Endodermal cell (in vitro differentiated cells): ENCODE measurements at regions not wholly inside any gene's neighbourhood (a gene's known extent, or its start where the extent isn't known, plus 50 kb on each side); places are given as distances from the start of the nearest gene placed in this dataset.

Experiments
- DNase-seq: peaks from one replicate; pipeline ENCODE4 v3.0.0-alpha.2; 2017
- H3K27ac ChIP-seq: 2 replicates; pipeline ENCODE4 v1.5.1; 2013; ENCODE audit warnings: mild to moderate bottlenecking, low read depth, low read length, moderate library complexity
- H3K27me3 ChIP-seq: 2 replicates; pipeline ENCODE4 v1.6.1; 2013; ENCODE audit warnings: mild to moderate bottlenecking, low read length, moderate library complexity; ENCODE audit not compliant: insufficient read depth, control insufficient read depth, poor library complexity, severe bottlenecking
- H3K36me3 ChIP-seq: 2 replicates; pipeline ENCODE4 v1.7.0; 2013; ENCODE audit warnings: mild to moderate bottlenecking, low read length, moderate library complexity; ENCODE audit not compliant: control insufficient read depth, insufficient read depth
- H3K4me1 ChIP-seq: one replicate; pipeline ENCODE4 v1.7.0; 2013; ENCODE audit warnings: low read length; ENCODE audit not compliant: control insufficient read depth, insufficient read depth
- H3K4me3 ChIP-seq: 2 replicates; pipeline ENCODE4 v1.5.1; 2013; ENCODE audit warnings: mild to moderate bottlenecking, low read length, moderate library complexity
- H3K9ac ChIP-seq: 2 replicates; pipeline ENCODE4 v1.6.1; 2013; ENCODE audit warnings: mild to moderate bottlenecking, low read length, moderate library complexity; ENCODE audit not compliant: poor library complexity, severe bottlenecking; ENCODE audit errors: extremely low read depth
- H3K9me3 ChIP-seq: 2 replicates; pipeline ENCODE4 v1.6.1; 2013; ENCODE audit warnings: mild to moderate bottlenecking, low read length, moderate library complexity; ENCODE audit not compliant: control insufficient read depth
- H3K27ac Mint-ChIP-seq: 2 replicates; pipeline ENCODE4 v1.8.0; 2020; ENCODE audit warnings: mixed read lengths
- H3K27me3 Mint-ChIP-seq: 2 replicates; pipeline ENCODE4 v1.8.0; 2021; ENCODE audit warnings: mild to moderate bottlenecking, mixed read lengths; ENCODE audit not compliant: insufficient read depth
- H3K36me3 Mint-ChIP-seq: 2 replicates; pipeline ENCODE4 v1.8.0; 2020; ENCODE audit warnings: low read depth, mixed read lengths
- H3K4me1 Mint-ChIP-seq: 2 replicates; pipeline ENCODE4 v1.8.0; 2020; ENCODE audit warnings: mixed read lengths
- H3K4me3 Mint-ChIP-seq: 2 replicates; pipeline ENCODE4 v1.8.0; 2020; ENCODE audit warnings: mild to moderate bottlenecking, moderate library complexity, mixed read lengths
- H3K9me3 Mint-ChIP-seq: 2 replicates; pipeline ENCODE4 v1.8.0; 2020; ENCODE audit warnings: mild to moderate bottlenecking, mixed read lengths
- WGBS, 2 experiments: methylation state at CpG; one replicate each; pipeline versions ENCODE4 v1.1.5 to v1.1.7; 2013; ENCODE audit warnings: missing lambda C conversion rate in 2 of 2, mixed read lengths in 1 of 2; ENCODE audit not compliant: insufficient coverage in 1 of 2, insufficient read length in 1 of 2; 5-methylcytosine and 5-hydroxymethylcytosine counted together
- TF ChIP-seq, protein P1 (sequence below): fragments of 200-600 bp; sonication (generic); conservative IDR thresholded peaks from 2 replicates; pipeline ENCODE4 v1.5.0; 2021; ENCODE audit warnings: antibody characterized with exemption, mild to moderate bottlenecking

GRCh38 chr2:192560326-192560725, 365.6 kb upstream of the TMEFF2 start:
- no peak overlapping the region for H3K27ac ChIP-seq
- no peak overlapping the region for H3K4me3 Mint-ChIP-seq
- H3K9me3 Mint-ChIP-seq: no peaks in the 10 kb centered on the region
- H3K9ac ChIP-seq: no peak overlapping the region
- WGBS, 2 experiments: 100% methylated on average over 1 of the region's 1 CpG; no CpG with 5 or more reads in 1 of the 2 experiments
- H3K4me1 ChIP-seq: no peaks in the 10 kb centered on the region
- no peak for DNase-seq
- H3K27ac Mint-ChIP-seq: no peak overlapping the region
- H3K27me3 Mint-ChIP-seq: no peaks in the 10 kb centered on the region
- H3K27me3 ChIP-seq: no peaks in the 10 kb centered on the region
- H3K36me3 ChIP-seq: no peaks in the 10 kb centered on the region
- H3K4me1 Mint-ChIP-seq: no peaks in the 10 kb centered on the region
- no peaks in the 10 kb centered on the region for H3K36me3 Mint-ChIP-seq
- no peak overlapping the region for H3K4me3 ChIP-seq
- H3K9me3 ChIP-seq: no peaks in the 10 kb centered on the region
- TF ChIP-seq, protein P1, sequence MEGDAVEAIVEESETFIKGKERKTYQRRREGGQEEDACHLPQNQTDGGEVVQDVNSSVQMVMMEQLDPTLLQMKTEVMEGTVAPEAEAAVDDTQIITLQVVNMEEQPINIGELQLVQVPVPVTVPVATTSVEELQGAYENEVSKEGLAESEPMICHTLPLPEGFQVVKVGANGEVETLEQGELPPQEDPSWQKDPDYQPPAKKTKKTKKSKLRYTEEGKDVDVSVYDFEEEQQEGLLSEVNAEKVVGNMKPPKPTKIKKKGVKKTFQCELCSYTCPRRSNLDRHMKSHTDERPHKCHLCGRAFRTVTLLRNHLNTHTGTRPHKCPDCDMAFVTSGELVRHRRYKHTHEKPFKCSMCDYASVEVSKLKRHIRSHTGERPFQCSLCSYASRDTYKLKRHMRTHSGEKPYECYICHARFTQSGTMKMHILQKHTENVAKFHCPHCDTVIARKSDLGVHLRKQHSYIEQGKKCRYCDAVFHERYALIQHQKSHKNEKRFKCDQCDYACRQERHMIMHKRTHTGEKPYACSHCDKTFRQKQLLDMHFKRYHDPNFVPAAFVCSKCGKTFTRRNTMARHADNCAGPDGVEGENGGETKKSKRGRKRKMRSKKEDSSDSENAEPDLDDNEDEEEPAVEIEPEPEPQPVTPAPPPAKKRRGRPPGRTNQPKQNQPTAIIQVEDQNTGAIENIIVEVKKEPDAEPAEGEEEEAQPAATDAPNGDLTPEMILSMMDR: no peak

DNA sequence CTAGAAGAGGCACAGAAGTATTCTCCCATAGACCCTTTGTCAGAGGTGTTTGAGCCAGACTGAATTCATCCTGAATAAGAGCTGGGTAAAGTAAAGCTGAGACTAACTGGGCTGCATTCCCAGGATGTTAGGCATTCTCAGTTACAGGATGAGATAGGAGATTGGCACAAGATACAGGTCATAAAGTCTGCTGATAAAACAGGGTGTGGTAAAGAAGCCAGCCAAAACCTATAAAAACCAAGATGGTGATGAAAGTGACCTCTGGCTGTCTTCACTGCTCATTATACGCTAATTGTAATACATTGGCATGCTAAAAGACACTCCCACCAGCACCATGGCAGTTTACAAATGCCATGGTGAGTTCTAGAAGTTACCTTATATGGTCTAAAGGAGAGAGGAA, 364.9 kb upstream of the TMEFF2 start:
- Histone ChIP-seq H3K9me3 (no peaks in the 10 kb centered on the region), H3K4me1 (no peaks in the 10 kb centered on the region), H3K27me3 (no peaks in the 10 kb centered on the region), H3K9ac (no peak overlapping the region), H3K36me3 (no peaks in the 10 kb centered on the region), H3K4me3 (no peak overlapping the region), H3K27ac (no peak overlapping the region)
- no peaks in the 10 kb centered on the region for H3K36me3 Mint-ChIP-seq
- no peaks in the 10 kb centered on the region for H3K27me3 Mint-ChIP-seq
- no peak for DNase-seq
- no peak overlapping the region for H3K27ac Mint-ChIP-seq
- TF ChIP-seq, protein P1: no peak
- no peaks in the 10 kb centered on the region for H3K9me3 Mint-ChIP-seq
- no peak overlapping the region for H3K4me3 Mint-ChIP-seq
- no peaks in the 10 kb centered on the region for H3K4me1 Mint-ChIP-seq
- WGBS, 2 experiments: 0% methylated on average over 1 of the region's 1 CpG; no CpG with 5 or more reads in 1 of the 2 experiments

- no peak overlapping the region for H3K27ac Mint-ChIP-seq
- H3K4me1 Mint-ChIP-seq: no peaks in the 10 kb centered on the region
- Histone ChIP-seq H3K27me3 (no peaks in the 10 kb centered on the region), H3K4me3 (no peak overlapping the region), H3K9ac (no peak overlapping the region), H3K4me1 (no peaks in the 10 kb centered on the region), H3K27ac (no peak overlapping the region), H3K36me3 (no peaks in the 10 kb centered on the region), H3K9me3 (no peaks in the 10 kb centered on the region)
- 100% methylated on average over 1 of the region's 1 CpG; no CpG with 5 or more reads in 1 of the 2 experiments for WGBS, 2 experiments
- H3K4me3 Mint-ChIP-seq: no peak overlapping the region
- H3K9me3 Mint-ChIP-seq: no peaks in the 10 kb centered on the region
- H3K36me3 Mint-ChIP-seq: no peaks in the 10 kb centered on the region
- DNase-seq: no peak
- no peaks in the 10 kb centered on the region for H3K27me3 Mint-ChIP-seq
- TF ChIP-seq, protein P1: no peak
These were observed 363.9 kb upstream of the TMEFF2 start for GRCh38 chr2:192558637-192559036.
